H9 (cell line): ENCODE measurements at regions not wholly inside any gene's neighbourhood (a gene's known extent, or its start where the extent isn't known, plus 50 kb on each side); places are given as distances from the start of the nearest gene placed in this dataset.

ENCODE experiments used
- DNase-seq: peaks from one replicate; pipeline ENCODE4 v3.0.0-alpha.2; 2017
- H2AFZ ChIP-seq: one replicate; pipeline ENCODE4 v1.6.1; 2013; ENCODE audit warnings: mild to moderate bottlenecking, low read length, control low read depth, moderate library complexity
- H2AK5ac ChIP-seq: 2 replicates; pipeline ENCODE4 v1.6.1; 2013; ENCODE audit warnings: low read length, control low read depth, mixed read lengths; ENCODE audit not compliant: insufficient read length
- H2BK120ac ChIP-seq: one replicate; pipeline ENCODE4 v1.6.1; 2013; ENCODE audit warnings: low read depth, mild to moderate bottlenecking, low read length, control low read depth, inconsistent platforms; ENCODE audit not compliant: poor library complexity, severe bottlenecking
- H2BK12ac ChIP-seq: 2 replicates; pipeline ENCODE4 v1.6.1; 2013; ENCODE audit warnings: low read length, control low read depth, mixed read lengths, low read depth; ENCODE audit not compliant: insufficient read length
- H2BK15ac ChIP-seq: 2 replicates; pipeline ENCODE4 v1.6.1; 2013; ENCODE audit warnings: low read depth, low read length, control low read depth
- H2BK20ac ChIP-seq: one replicate; pipeline ENCODE4 v1.6.1; 2013; ENCODE audit warnings: low read depth, mild to moderate bottlenecking, low read length, control low read depth, inconsistent platforms; ENCODE audit not compliant: poor library complexity, severe bottlenecking
- H2BK5ac ChIP-seq: 2 replicates; pipeline ENCODE4 v1.6.1; 2013; ENCODE audit warnings: low read length, control low read depth, mixed read lengths; ENCODE audit not compliant: insufficient read length
- H3K14ac ChIP-seq: 2 replicates; pipeline ENCODE4 v1.6.1; 2013; ENCODE audit warnings: low read length, control low read depth; ENCODE audit not compliant: insufficient read depth
- H3K18ac ChIP-seq: 2 replicates; pipeline ENCODE4 v1.6.1; 2013; ENCODE audit warnings: low read depth, mild to moderate bottlenecking, mixed read lengths, low read length, control low read depth; ENCODE audit not compliant: insufficient read length
- H3K23ac ChIP-seq: 2 replicates; pipeline ENCODE4 v1.6.1; 2013; ENCODE audit warnings: low read length, control low read depth, mixed read lengths, low read depth; ENCODE audit not compliant: insufficient read length
- H3K23me2 ChIP-seq: 2 replicates; pipeline ENCODE4 v1.6.1; 2013; ENCODE audit warnings: low read depth, mild to moderate bottlenecking, mixed read lengths, low read length, control low read depth; ENCODE audit not compliant: insufficient read length, poor library complexity, severe bottlenecking
- H3K27ac ChIP-seq: 2 replicates; pipeline ENCODE4 v1.5.1; 2013; ENCODE audit warnings: low read length, control low read depth, mixed read lengths, low read depth; ENCODE audit not compliant: insufficient read length
- H3K27me3 ChIP-seq: 2 replicates; pipeline ENCODE4 v1.6.1; 2013; ENCODE audit warnings: low read length, control low read depth, inconsistent platforms; ENCODE audit not compliant: insufficient read depth
- H3K4ac ChIP-seq: 2 replicates; pipeline ENCODE4 v1.6.1; 2013; ENCODE audit warnings: low read depth, mild to moderate bottlenecking, control low read depth, inconsistent platforms, low read length, moderate library complexity
- H3K4me1 ChIP-seq: 2 replicates; pipeline ENCODE4 v1.6.1; 2013; ENCODE audit warnings: low read length, control low read depth, inconsistent platforms; ENCODE audit not compliant: insufficient read depth
- H3K4me2 ChIP-seq: 2 replicates; pipeline ENCODE4 v1.6.1; 2013; ENCODE audit warnings: low read length, control low read depth, mixed read lengths; ENCODE audit not compliant: insufficient read length, insufficient read depth
- H3K56ac ChIP-seq: 2 replicates; pipeline ENCODE4 v1.6.1; 2013; ENCODE audit warnings: low read depth, mild to moderate bottlenecking, mixed read lengths, low read length, control low read depth; ENCODE audit not compliant: insufficient read length
- H3K79me1 ChIP-seq: 2 replicates; pipeline ENCODE4 v1.6.1; 2013; ENCODE audit warnings: low read depth, mild to moderate bottlenecking, moderate library complexity, low read length, control low read depth, inconsistent platforms; ENCODE audit not compliant: insufficient read depth, poor library complexity, severe bottlenecking
- H3K79me2 ChIP-seq: 2 replicates; pipeline ENCODE4 v1.6.1; 2013; ENCODE audit warnings: low read length, control low read depth, inconsistent platforms; ENCODE audit not compliant: insufficient read depth
- H3K9ac ChIP-seq: 2 replicates; pipeline ENCODE4 v1.6.1; 2013; ENCODE audit warnings: low read length, control low read depth, mixed read lengths; ENCODE audit not compliant: insufficient read length; ENCODE audit errors: extremely low read depth
- H3K9me3 ChIP-seq: one replicate; pipeline ENCODE4 v1.6.1; 2013; ENCODE audit warnings: low read depth, low read length, inconsistent platforms; ENCODE audit not compliant: control insufficient read depth
- H3T11ph ChIP-seq: one replicate; pipeline ENCODE4 v1.6.1; 2013; ENCODE audit warnings: mild to moderate bottlenecking, low read length, control low read depth, inconsistent platforms
- H4K20me1 ChIP-seq: one replicate; pipeline ENCODE4 v1.6.1; 2013; ENCODE audit not compliant: control insufficient read depth, insufficient read length, insufficient read depth
- H4K5ac ChIP-seq: 2 replicates; pipeline ENCODE4 v1.6.1; 2013; ENCODE audit warnings: low read depth, mild to moderate bottlenecking, mixed read lengths, low read length, control low read depth; ENCODE audit not compliant: insufficient read length
- H4K8ac ChIP-seq: replicated peaks from 2 replicates; pipeline ENCODE4 v1.6.1; 2013; ENCODE audit warnings: low read length, control low read depth, mixed read lengths, low read depth; ENCODE audit not compliant: insufficient read length
- H4K91ac ChIP-seq: 2 replicates; pipeline ENCODE4 v1.6.1; 2013; ENCODE audit warnings: low read depth, mild to moderate bottlenecking, moderate library complexity, mixed read lengths, low read length, control low read depth; ENCODE audit not compliant: insufficient read length
- H3K27ac Mint-ChIP-seq, 3 experiments: 2 replicates in 2 of 3; 3 replicates in 1 of 3; pipeline ENCODE4 v1.8.0; 2020 to 2021; ENCODE audit warnings: mixed read lengths in 3 of 3, mild to moderate bottlenecking in 1 of 3, moderate library complexity in 1 of 3
- H3K27me3 Mint-ChIP-seq: 2 replicates; pipeline ENCODE4 v1.8.0; 2021; ENCODE audit warnings: low read depth, mild to moderate bottlenecking, moderate library complexity, mixed read lengths
- H3K36me3 Mint-ChIP-seq, 3 experiments: 2 replicates in 2 of 3; 3 replicates in 1 of 3; pipeline ENCODE4 v1.8.0; 2020 to 2021; ENCODE audit warnings: low read depth in 3 of 3, mixed read lengths in 3 of 3; ENCODE audit not compliant: insufficient read depth in 1 of 3
- H3K4me1 Mint-ChIP-seq, 2 experiments: 2 replicates each; pipeline ENCODE4 v1.8.0; 2020; ENCODE audit warnings: mixed read lengths in 2 of 2
- H3K4me3 Mint-ChIP-seq, 2 experiments: 2 replicates in 1 of 2; 3 replicates in 1 of 2; pipeline ENCODE4 v1.8.0; 2020 to 2021; ENCODE audit warnings: mild to moderate bottlenecking in 2 of 2, mixed read lengths in 2 of 2, moderate library complexity in 1 of 2
- H3K9me3 Mint-ChIP-seq, 2 experiments: 2 replicates in 1 of 2; 3 replicates in 1 of 2; pipeline ENCODE4 v1.8.0; 2020; ENCODE audit warnings: mild to moderate bottlenecking in 2 of 2, mixed read lengths in 2 of 2, moderate library complexity in 1 of 2
- WGBS: extraction: QIAGEN DNeasy Blood & Tissue Kit; methylation state at CpG from one replicate; pipeline ENCODE4 v1.1.7; 2013; ENCODE audit warnings: missing lambda C conversion rate, low lambda C conversion rate, mixed read lengths; ENCODE audit not compliant: insufficient read length; ENCODE audit errors: extremely low coverage; 5-methylcytosine and 5-hydroxymethylcytosine counted together
- TF ChIP-seq, protein P1 (sequence below): fragments of 200-600 bp; sonication (generic); conservative IDR thresholded peaks from 3 replicates; pipeline ENCODE4 v1.8.0; 2021; ENCODE audit warnings: antibody characterized with exemption, mild to moderate bottlenecking

GRCh38 chr2:176581557-176582165, 312.4 kb downstream of the MTX2 start:
- no peak overlapping the region for H3K4ac ChIP-seq
- H2BK20ac ChIP-seq = no peak overlapping the region
- WGBS = no CpG with 5 or more reads among the region's 4 CpGs
- no peaks in the 10 kb centered on the region for H3K4me1 ChIP-seq
- H3K79me2 ChIP-seq = no peaks in the 10 kb centered on the region
- no peak overlapping the region for H2BK15ac ChIP-seq
- H3K56ac ChIP-seq = no peak overlapping the region
- H2BK5ac ChIP-seq = no peak overlapping the region
- Mint-ChIP-seq H3K9me3 (no peaks in the 10 kb centered on the region), H3K4me1 (peaks cover 0 to 4% of the 10 kb centered on the region in 2 experiments; a peak in 1 of 4 replicates), H3K36me3 (no peaks in the 10 kb centered on the region), H3K4me3 (no peak overlapping the region), H3K27ac (no peak overlapping the region), H3K27me3 (peaks cover 7% of the 10 kb centered on the region)
- H2AK5ac ChIP-seq = no peak overlapping the region
- H3K27ac ChIP-seq = no peak overlapping the region
- TF ChIP-seq, protein P1, sequence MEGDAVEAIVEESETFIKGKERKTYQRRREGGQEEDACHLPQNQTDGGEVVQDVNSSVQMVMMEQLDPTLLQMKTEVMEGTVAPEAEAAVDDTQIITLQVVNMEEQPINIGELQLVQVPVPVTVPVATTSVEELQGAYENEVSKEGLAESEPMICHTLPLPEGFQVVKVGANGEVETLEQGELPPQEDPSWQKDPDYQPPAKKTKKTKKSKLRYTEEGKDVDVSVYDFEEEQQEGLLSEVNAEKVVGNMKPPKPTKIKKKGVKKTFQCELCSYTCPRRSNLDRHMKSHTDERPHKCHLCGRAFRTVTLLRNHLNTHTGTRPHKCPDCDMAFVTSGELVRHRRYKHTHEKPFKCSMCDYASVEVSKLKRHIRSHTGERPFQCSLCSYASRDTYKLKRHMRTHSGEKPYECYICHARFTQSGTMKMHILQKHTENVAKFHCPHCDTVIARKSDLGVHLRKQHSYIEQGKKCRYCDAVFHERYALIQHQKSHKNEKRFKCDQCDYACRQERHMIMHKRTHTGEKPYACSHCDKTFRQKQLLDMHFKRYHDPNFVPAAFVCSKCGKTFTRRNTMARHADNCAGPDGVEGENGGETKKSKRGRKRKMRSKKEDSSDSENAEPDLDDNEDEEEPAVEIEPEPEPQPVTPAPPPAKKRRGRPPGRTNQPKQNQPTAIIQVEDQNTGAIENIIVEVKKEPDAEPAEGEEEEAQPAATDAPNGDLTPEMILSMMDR = no peak
- no peak overlapping the region for H4K8ac ChIP-seq
- no peak overlapping the region for H3K23ac ChIP-seq
- no peaks in the 10 kb centered on the region for H3K79me1 ChIP-seq
- no peak overlapping the region for H3T11ph ChIP-seq
- no peaks in the 10 kb centered on the region for H3K27me3 ChIP-seq
- H4K91ac ChIP-seq = no peak overlapping the region
- H4K5ac ChIP-seq = no peak overlapping the region
- no peak overlapping the region for H3K9ac ChIP-seq
- H2AFZ ChIP-seq = no peak overlapping the region
- no peak overlapping the region for H3K18ac ChIP-seq
- H2BK12ac ChIP-seq = no peak overlapping the region
- no peak overlapping the region for H3K14ac ChIP-seq
- H3K23me2 ChIP-seq = no peaks in the 10 kb centered on the region
- no peak overlapping the region for H3K4me2 ChIP-seq
- H3K9me3 ChIP-seq = no peaks in the 10 kb centered on the region
- no peak overlapping the region for H2BK120ac ChIP-seq
- no peak for DNase-seq
- H4K20me1 ChIP-seq = no peaks in the 10 kb centered on the region
